SK-N-SH treated with all-trans-retinoic acid at 6 μM for 48 hours (cell line): ENCODE measurements at regions not wholly inside any gene's neighbourhood (a gene's known extent, or its start where the extent isn't known, plus 50 kb on each side); places are given as distances from the start of the nearest gene placed in this dataset.

Experiments used
- ESRRG ChIP-seq: fragments of 250-450 bp; sonication (Bioruptor Pico); IDR thresholded peaks from 2 replicates; pipeline ENCODE4 v1.6.1; 2021; ENCODE audit warnings: mild to moderate bottlenecking
- TCF4 ChIP-seq: fragments of 250-450 bp; sonication (Bioruptor Pico); IDR thresholded peaks from 2 replicates; pipeline ENCODE4 v1.8.0; 2021; ENCODE audit warnings: mild to moderate bottlenecking, moderate library complexity, borderline replicate concordance
- TF ChIP-seq, protein P1 (sequence below): fragments of 250-450 bp; sonication (Bioruptor Pico); IDR thresholded peaks from 2 replicates; pipeline ENCODE4 v1.8.0; 2020; ENCODE audit warnings: mild to moderate bottlenecking, moderate library complexity, borderline replicate concordance
- TF ChIP-seq, protein P2 (sequence below): fragments of 250-450 bp; sonication (Bioruptor Pico); IDR thresholded peaks from 2 replicates; pipeline ENCODE4 v1.5.1; 2020; ENCODE audit warnings: low read depth, mild to moderate bottlenecking, moderate library complexity

DNA sequence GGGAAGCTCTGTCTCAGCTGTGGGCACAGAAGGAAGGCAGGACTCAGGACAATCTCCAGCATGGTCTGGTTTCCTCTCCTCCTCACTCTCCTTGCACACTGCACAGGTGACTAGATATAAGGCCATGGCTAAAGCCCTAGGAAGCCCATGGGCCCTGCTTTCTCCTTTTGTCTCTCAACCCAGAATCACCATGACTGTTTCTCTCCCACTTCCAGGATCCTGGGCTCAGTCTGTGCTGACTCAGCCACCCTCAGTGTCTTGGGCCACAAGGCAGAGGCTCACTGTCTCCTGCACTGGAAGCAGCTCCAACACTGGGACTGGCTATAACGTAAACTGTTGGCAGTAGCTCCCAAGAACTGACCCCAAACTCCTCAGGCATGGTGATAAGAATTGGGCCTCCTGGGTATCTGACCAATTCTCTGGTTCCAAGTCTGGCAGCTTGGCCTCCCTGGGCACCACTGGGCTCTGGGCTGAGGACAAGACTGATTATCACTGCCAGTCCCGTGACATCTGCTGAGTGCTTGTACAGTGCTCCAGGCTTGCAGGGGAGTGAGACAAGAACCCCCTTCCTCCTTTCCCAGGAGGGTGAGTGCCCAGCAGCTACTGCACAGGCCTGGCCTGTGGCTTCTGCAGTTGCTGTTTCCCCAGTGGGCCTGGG, 104.0 kb upstream of the TOP3B start:
- TF ChIP-seq, protein P1, sequence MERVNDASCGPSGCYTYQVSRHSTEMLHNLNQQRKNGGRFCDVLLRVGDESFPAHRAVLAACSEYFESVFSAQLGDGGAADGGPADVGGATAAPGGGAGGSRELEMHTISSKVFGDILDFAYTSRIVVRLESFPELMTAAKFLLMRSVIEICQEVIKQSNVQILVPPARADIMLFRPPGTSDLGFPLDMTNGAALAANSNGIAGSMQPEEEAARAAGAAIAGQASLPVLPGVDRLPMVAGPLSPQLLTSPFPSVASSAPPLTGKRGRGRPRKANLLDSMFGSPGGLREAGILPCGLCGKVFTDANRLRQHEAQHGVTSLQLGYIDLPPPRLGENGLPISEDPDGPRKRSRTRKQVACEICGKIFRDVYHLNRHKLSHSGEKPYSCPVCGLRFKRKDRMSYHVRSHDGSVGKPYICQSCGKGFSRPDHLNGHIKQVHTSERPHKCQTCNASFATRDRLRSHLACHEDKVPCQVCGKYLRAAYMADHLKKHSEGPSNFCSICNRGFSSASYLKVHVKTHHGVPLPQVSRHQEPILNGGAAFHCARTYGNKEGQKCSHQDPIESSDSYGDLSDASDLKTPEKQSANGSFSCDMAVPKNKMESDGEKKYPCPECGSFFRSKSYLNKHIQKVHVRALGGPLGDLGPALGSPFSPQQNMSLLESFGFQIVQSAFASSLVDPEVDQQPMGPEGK = no peak
- TF ChIP-seq TCF4 (CRISPR knock-in tag) = no peak
- TF ChIP-seq ESRRG (CRISPR knock-in tag) = no peak
- TF ChIP-seq, protein P2, sequence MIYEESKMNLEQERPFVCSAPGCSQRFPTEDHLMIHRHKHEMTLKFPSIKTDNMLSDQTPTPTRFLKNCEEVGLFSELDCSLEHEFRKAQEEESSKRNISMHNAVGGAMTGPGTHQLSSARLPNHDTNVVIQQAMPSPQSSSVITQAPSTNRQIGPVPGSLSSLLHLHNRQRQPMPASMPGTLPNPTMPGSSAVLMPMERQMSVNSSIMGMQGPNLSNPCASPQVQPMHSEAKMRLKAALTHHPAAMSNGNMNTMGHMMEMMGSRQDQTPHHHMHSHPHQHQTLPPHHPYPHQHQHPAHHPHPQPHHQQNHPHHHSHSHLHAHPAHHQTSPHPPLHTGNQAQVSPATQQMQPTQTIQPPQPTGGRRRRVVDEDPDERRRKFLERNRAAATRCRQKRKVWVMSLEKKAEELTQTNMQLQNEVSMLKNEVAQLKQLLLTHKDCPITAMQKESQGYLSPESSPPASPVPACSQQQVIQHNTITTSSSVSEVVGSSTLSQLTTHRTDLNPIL (CRISPR knock-in tag) = no peak
